ENCODE measurements at regions not wholly inside any gene's neighbourhood (a gene's known extent, or its start where the extent isn't known, plus 50 kb on each side); places are given as distances from the start of the nearest gene placed in this dataset.

- no peak overlapping the region for H3K9ac ChIP-seq
- 37% methylated on average over 2 of the region's 2 CpGs for WGBS (ENCODE audit: low lambda C conversion rate)
- no peak for DNase-seq
- no peaks in the 10 kb centered on the region for H3K27me3 ChIP-seq (ENCODE audit: insufficient read depth)
- ChIA-PET CTCF (interaction anchor here (1.7 kb wide), 1 partner anchor 10 kb away, joined by 4 read pairs; no protein-coding TSS in a partner anchor), POLR2A (no interaction called here)
- no peaks in the 10 kb centered on the region for H3K79me2 ChIP-seq (ENCODE audit: insufficient read depth)
- H3K9me2 ChIP-seq, result no peaks in the 10 kb centered on the region
- H3K27ac ChIP-seq (ENCODE audit: low read depth in 2 of 2, low read length in 1 of 2), result no peak overlapping the region
- no peak for TF ChIP-seq YY1 (IDR thresholded peaks at IDR 0.05; ENCODE audit: low read depth)
- no peak for TF ChIP-seq USF2 (IDR thresholded peaks at IDR 0.05; ENCODE audit: borderline replicate concordance, low read depth, low read length)
- no peak for TF ChIP-seq RXRA (IDR thresholded peaks at IDR 0.05; ENCODE audit: borderline replicate concordance, low read depth)
- TF ChIP-seq SIN3A (IDR thresholded peaks at IDR 0.05; ENCODE audit: borderline replicate concordance, low read depth, low read length), result no peak
- no peak for TF ChIP-seq MEF2A (IDR thresholded peaks at IDR 0.05; ENCODE audit: borderline replicate concordance, low read depth)
- TF ChIP-seq TCF12 (IDR thresholded peaks at IDR 0.05), result no peak
- TF ChIP-seq RAD21 (IDR thresholded peaks at IDR 0.05; ENCODE audit: low read length), result no peak
- no peak for TF ChIP-seq CHD2 (IDR thresholded peaks at IDR 0.05; ENCODE audit: low read length, partially characterized antibody)
- TF ChIP-seq FOXJ3 (CRISPR knock-in tag; IDR thresholded peaks at IDR 0.05), result no peak
- no peak for TF ChIP-seq SMC3 (IDR thresholded peaks at IDR 0.05; ENCODE audit: low read depth, low read length)
- no peak for TF ChIP-seq FOSL2 (IDR thresholded peaks at IDR 0.05; ENCODE audit: borderline replicate concordance, low read depth)
- no peak for TF ChIP-seq EP300 (IDR thresholded peaks at IDR 0.05; ENCODE audit: borderline replicate concordance in 1 of 2, low read depth in 1 of 2, low read length in 1 of 2)
- TF ChIP-seq GATA2 (CRISPR knock-in tag; IDR thresholded peaks at IDR 0.05), result no peak
- no peaks in the 10 kb centered on the region for H3K36me3 ChIP-seq (replicated peaks in 1 of 2; ENCODE audit: control insufficient read depth in 1 of 2, insufficient read depth in 2 of 2, low read length in 1 of 2)
- no peaks in the 10 kb centered on the region for H4K20me1 ChIP-seq (ENCODE audit: insufficient read depth)
- H3K4me1 ChIP-seq (ENCODE audit: control insufficient read depth in 1 of 2, insufficient read depth in 2 of 2, low read depth in 1 of 2, low read length in 1 of 2), result no peaks in the 10 kb centered on the region
- no peaks in the 10 kb centered on the region for H3K9me3 ChIP-seq
- H3F3A ChIP-seq (replicated peaks; ENCODE audit: insufficient read depth), result no peaks in the 10 kb centered on the region
- H2AFZ ChIP-seq (ENCODE audit: low read depth), result no peak overlapping the region
- no peak overlapping the region for H3K4me3 ChIP-seq (ENCODE audit: low read depth in 2 of 2, low read length in 1 of 2)
- no peak overlapping the region for H3K4me2 ChIP-seq
Observed at GRCh38 chr3:22665528-22665927, 537.6 kb upstream of the UBE2E2 start.

- Histone ChIP-seq H3K9me3 (no peaks in the 10 kb centered on the region), H3K4me2 (no peak overlapping the region), H3K79me2 (ENCODE audit: insufficient read depth) (no peaks in the 10 kb centered on the region), H3K9ac (no peak overlapping the region), H3K4me1 (ENCODE audit: control insufficient read depth in 1 of 2, insufficient read depth in 2 of 2, low read depth in 1 of 2, low read length in 1 of 2) (no peaks in the 10 kb centered on the region), H3K27ac (ENCODE audit: low read depth in 2 of 2, low read length in 1 of 2) (no peak overlapping the region), H3K36me3 (replicated peaks in 1 of 2; ENCODE audit: control insufficient read depth in 1 of 2, insufficient read depth in 2 of 2, low read length in 1 of 2) (no peaks in the 10 kb centered on the region), H2AFZ (ENCODE audit: low read depth) (no peak overlapping the region), H4K20me1 (ENCODE audit: insufficient read depth) (no peaks in the 10 kb centered on the region), H3K9me2 (no peaks in the 10 kb centered on the region), H3K4me3 (ENCODE audit: low read depth in 2 of 2, low read length in 1 of 2) (no peak overlapping the region), H3K27me3 (ENCODE audit: insufficient read depth) (no peaks in the 10 kb centered on the region), H3F3A (replicated peaks; ENCODE audit: insufficient read depth) (no peaks in the 10 kb centered on the region)
- ChIA-PET CTCF (interaction anchor here (1.7 kb wide), 1 partner anchor 9 kb away, joined by 4 read pairs; no protein-coding TSS in a partner anchor), POLR2A (no interaction called here)
- DNase-seq, result no peak
- WGBS (ENCODE audit: low lambda C conversion rate), result 14% methylated on average over 1 of the region's 1 CpG
- TF ChIP-seq CTCF (IDR thresholded peaks at IDR 0.05), result no peak
- no peak for TF ChIP-seq FOSL2 (IDR thresholded peaks at IDR 0.05; ENCODE audit: borderline replicate concordance, low read depth)
- no peak for TF ChIP-seq POLR2AphosphoS5 (IDR thresholded peaks at IDR 0.05; ENCODE audit: low read depth, low read length)
- no peak for TF ChIP-seq RCOR1 (IDR thresholded peaks at IDR 0.05; ENCODE audit: low read length)
- no peak for TF ChIP-seq GATA2 (CRISPR knock-in tag; IDR thresholded peaks at IDR 0.05)
Observed at GRCh38 chr3:22666736-22667135, 536.4 kb upstream of the UBE2E2 start.

Data from SK-N-SH (cell line).